DND-41 (cell line): ENCODE measurements at regions not wholly inside any gene's neighbourhood (a gene's known extent, or its start where the extent isn't known, plus 50 kb on each side); places are given as distances from the start of the nearest gene placed in this dataset.

Experiments
- EZH2 ChIP-seq: IDR thresholded peaks from 3 replicates; pipeline ENCODE4 v1.6.1; 2012; ENCODE audit warnings: borderline replicate concordance, low read depth, mild to moderate bottlenecking, moderate library complexity, low read length, inconsistent platforms; ENCODE audit not compliant: severe bottlenecking
- TF ChIP-seq, protein P1 (sequence below): IDR thresholded peaks from 2 replicates; pipeline ENCODE4 v1.5.1; 2012; ENCODE audit warnings: borderline replicate concordance, low read length, moderate library complexity, mild to moderate bottlenecking; ENCODE audit not compliant: poor library complexity, severe bottlenecking; ENCODE audit errors: extremely low read depth

DNA sequence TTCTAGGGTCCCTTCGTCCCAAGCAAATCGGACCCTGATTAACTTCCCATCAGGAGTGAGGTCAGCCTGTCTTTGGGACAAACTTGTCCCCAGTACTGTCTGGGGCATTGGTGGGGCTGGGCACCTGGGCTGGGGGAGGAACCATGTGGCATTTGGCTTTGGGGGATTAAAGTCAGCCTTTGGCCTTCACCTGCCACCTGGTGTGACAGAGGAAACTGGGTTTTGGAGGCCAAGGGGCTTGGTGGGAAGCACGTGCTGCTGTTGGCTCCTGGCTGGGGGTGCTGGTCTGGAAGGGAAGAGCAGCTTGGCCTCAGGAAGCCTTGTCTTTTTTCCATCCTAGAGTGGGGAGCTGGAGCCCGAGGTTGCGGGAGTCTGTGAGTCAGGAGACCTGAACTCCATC is 78.4 kb upstream of the NECTIN1 start:
- TF ChIP-seq EZH2, result no peak
- TF ChIP-seq, protein P1, sequence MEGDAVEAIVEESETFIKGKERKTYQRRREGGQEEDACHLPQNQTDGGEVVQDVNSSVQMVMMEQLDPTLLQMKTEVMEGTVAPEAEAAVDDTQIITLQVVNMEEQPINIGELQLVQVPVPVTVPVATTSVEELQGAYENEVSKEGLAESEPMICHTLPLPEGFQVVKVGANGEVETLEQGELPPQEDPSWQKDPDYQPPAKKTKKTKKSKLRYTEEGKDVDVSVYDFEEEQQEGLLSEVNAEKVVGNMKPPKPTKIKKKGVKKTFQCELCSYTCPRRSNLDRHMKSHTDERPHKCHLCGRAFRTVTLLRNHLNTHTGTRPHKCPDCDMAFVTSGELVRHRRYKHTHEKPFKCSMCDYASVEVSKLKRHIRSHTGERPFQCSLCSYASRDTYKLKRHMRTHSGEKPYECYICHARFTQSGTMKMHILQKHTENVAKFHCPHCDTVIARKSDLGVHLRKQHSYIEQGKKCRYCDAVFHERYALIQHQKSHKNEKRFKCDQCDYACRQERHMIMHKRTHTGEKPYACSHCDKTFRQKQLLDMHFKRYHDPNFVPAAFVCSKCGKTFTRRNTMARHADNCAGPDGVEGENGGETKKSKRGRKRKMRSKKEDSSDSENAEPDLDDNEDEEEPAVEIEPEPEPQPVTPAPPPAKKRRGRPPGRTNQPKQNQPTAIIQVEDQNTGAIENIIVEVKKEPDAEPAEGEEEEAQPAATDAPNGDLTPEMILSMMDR, result no peak
